GM12878 (cell line): ENCODE measurements at regions not wholly inside any gene's neighbourhood (a gene's known extent, or its start where the extent isn't known, plus 50 kb on each side); places are given as distances from the start of the nearest gene placed in this dataset.

Source experiments
- ATAC-seq: fragments of 200-7000 bp; cut with Tn5 transposase; 3 replicates; pipeline ENCODE4 v1.9.1; 2020; ENCODE audit warnings: mild to moderate bottlenecking, moderate library complexity
- BruUV-seq: library from RNA; stranded (reverse); fragments of 400-500 nt; replicated peaks from 2 replicates; lab custom pipeline; 2021; lab: Mats Ljungman, UMichigan
- CTCF ChIA-PET: fragments of 300-600 bp; sonication (Branson Sonifier 250); formaldehyde crosslinking; extraction: SDS; loops from one replicate; lab custom pipeline; 2021; ENCODE audit warnings: inconsistent platforms; lab: Yijun Ruan, JAX
- POLR2A ChIA-PET: fragments of 350-600 bp; formaldehyde crosslinking; extraction: SDS; loops from one replicate; lab custom pipeline; 2021; ENCODE audit warnings: inconsistent platforms; lab: Charles Lee
- RAD21 ChIA-PET: fragments of 300-600 bp; sonication (Branson Sonifier 250); formaldehyde crosslinking; loops from one replicate; lab custom pipeline; 2023; ENCODE audit warnings: antibody characterized with exemption; ENCODE audit not compliant: unreplicated experiment; lab: Charles Lee
- SMC1A ChIA-PET: fragments of 300-600 bp; sonication (Branson Sonifier 250); formaldehyde crosslinking; loops from one replicate; lab custom pipeline; 2023; ENCODE audit not compliant: unreplicated experiment, uncharacterized antibody; lab: Charles Lee
- DNase-seq: peaks from one replicate; pipeline ENCODE4 v3.0.0-alpha.2; 2011; ENCODE audit warnings: low read depth, low spot score
- FAIRE-seq: peaks from 3 replicates; lab custom pipeline; 2011; peaks lifted over from hg19 to GRCh38; lab: Jason Lieb, UNC
- H2AFZ ChIP-seq: 2 replicates; pipeline ENCODE4 v1.6.0; 2011; ENCODE audit warnings: low read depth, low read length, control low read depth; ENCODE audit not compliant: control insufficient read depth
- H3K27ac ChIP-seq: 2 replicates; pipeline ENCODE4 v1.5.1; 2011; ENCODE audit warnings: control low read depth; ENCODE audit not compliant: control insufficient read depth, insufficient read depth
- H3K27me3 ChIP-seq, 2 experiments: replicated peaks in 1 of 2; 2 replicates each; pipeline versions ENCODE4 v1.6.0 to v1.6.1; 2011; ENCODE audit warnings: low read length in 1 of 2; ENCODE audit not compliant: control insufficient read depth in 2 of 2, insufficient read depth in 2 of 2
- H3K36me3 ChIP-seq, 2 experiments: 2 replicates each; pipeline ENCODE4 v1.5.1; 2011; ENCODE audit warnings: low read length in 1 of 2; ENCODE audit not compliant: control insufficient read depth in 2 of 2, insufficient read depth in 2 of 2
- H3K4me1 ChIP-seq: 2 replicates; pipeline ENCODE4 v1.6.1; 2011; ENCODE audit warnings: mild to moderate bottlenecking, low read length, moderate library complexity, mixed read lengths; ENCODE audit not compliant: control insufficient read depth, insufficient read depth
- H3K4me2 ChIP-seq: 2 replicates; pipeline ENCODE4 v1.6.0; 2011; ENCODE audit warnings: control low read depth; ENCODE audit not compliant: control insufficient read depth, insufficient read depth
- H3K4me3 ChIP-seq: fragments of 200-600 bp; sonication (generic); 2 replicates; pipeline ENCODE4 v1.5.1; 2016
- H3K79me2 ChIP-seq: 2 replicates; pipeline ENCODE4 v1.6.0; 2011; ENCODE audit warnings: low read length; ENCODE audit not compliant: control insufficient read depth, insufficient read depth
- H3K9ac ChIP-seq: 2 replicates; pipeline ENCODE4 v1.8.0; 2011; ENCODE audit warnings: low read length, control low read depth, mixed read lengths; ENCODE audit not compliant: control insufficient read depth, insufficient read depth
- H3K9me3 ChIP-seq: replicated peaks from 3 replicates; pipeline ENCODE4 v1.5.1; 2011; ENCODE audit warnings: mild to moderate bottlenecking, low read length; ENCODE audit not compliant: control insufficient read depth, insufficient read depth
- H4K20me1 ChIP-seq: 2 replicates; pipeline ENCODE4 v1.6.0; 2011; ENCODE audit not compliant: control insufficient read depth, insufficient read depth
- GATAD2B ChIP-seq: fragments of 450-650 bp; conservative IDR thresholded peaks from 2 replicates; pipeline ENCODE4 v1.6.1; 2017; ENCODE audit warnings: low read depth, mild to moderate bottlenecking, moderate library complexity
- IKZF1 ChIP-seq: fragments of 450-650 bp; conservative IDR thresholded peaks from 2 replicates; pipeline ENCODE4 v1.6.1; 2017; ENCODE audit warnings: antibody characterized with exemption, mild to moderate bottlenecking
- KLF5 ChIP-seq: fragments of 450-650 bp; IDR thresholded peaks from 2 replicates; pipeline ENCODE4 v1.6.1; 2014; ENCODE audit warnings: mild to moderate bottlenecking; ENCODE audit not compliant: partially characterized antibody
- MEF2B ChIP-seq: fragments of 450-650 bp; IDR thresholded peaks from 2 replicates; pipeline ENCODE4 v1.6.1; 2018; ENCODE audit warnings: mild to moderate bottlenecking, moderate library complexity; ENCODE audit not compliant: partially characterized antibody, poor library complexity, severe bottlenecking
- WGBS: methylation state at CpG from one replicate; pipeline ENCODE4 v1.1.6; 2016; ENCODE audit warnings: low lambda C conversion rate; ENCODE audit not compliant: insufficient replicate concordance, insufficient coverage; ENCODE audit errors: missing lambda C conversion rate; 5-methylcytosine and 5-hydroxymethylcytosine counted together
- in situ Hi-C: fragments of 300-500 bp; cut with MboI; formaldehyde crosslinking; loops from 9 replicates; pipeline ENCODE4 v1.14.3; 2018; ENCODE audit warnings: mixed read lengths
- intact Hi-C: fragments of 100-400 bp; cut with micrococcal nuclease; formaldehyde crosslinking; loops from one replicate; pipeline ENCODE4 v1.14.2; 2022; ENCODE audit not compliant: unreplicated experiment
- TF ChIP-seq, protein P1 (sequence below): fragments of 450-650 bp; IDR thresholded peaks from 2 replicates; pipeline ENCODE4 v1.6.1; 2017; ENCODE audit warnings: mild to moderate bottlenecking, low read depth, inconsistent platforms; ENCODE audit not compliant: poor library complexity, severe bottlenecking
- TF ChIP-seq, protein P2 (sequence below): IDR thresholded peaks from 2 replicates; pipeline ENCODE4 v1.6.1; 2012; ENCODE audit warnings: improper control_type of control experiment, low read depth, low read length; ENCODE audit not compliant: insufficient replicate concordance
- TF ChIP-seq, protein P3 (sequence below): fragments of 450-650 bp; IDR thresholded peaks from 2 replicates; pipeline ENCODE4 v1.6.1; 2017; ENCODE audit warnings: mild to moderate bottlenecking

DNA sequence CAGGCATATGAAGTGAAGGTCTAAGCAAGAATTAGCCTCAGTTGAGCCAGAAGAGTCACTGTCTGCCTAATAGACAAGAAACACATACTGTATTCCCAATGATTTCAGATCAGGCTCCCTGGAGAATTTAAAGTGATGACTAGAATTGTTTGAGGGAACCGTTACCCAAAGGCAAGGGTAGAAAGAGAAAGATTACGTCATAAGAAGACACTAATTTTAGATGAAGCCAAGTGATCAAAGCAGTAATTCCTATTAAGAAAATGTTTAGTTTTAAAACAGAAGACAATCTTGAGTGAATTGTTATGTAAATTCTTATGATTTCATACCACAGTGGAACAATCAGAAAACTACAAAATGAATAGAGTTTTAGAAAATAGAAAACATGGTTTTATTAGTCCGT lies 194.5 kb upstream of the ARSJ start:
- CTCF ChIA-PET, result no interaction called here
- no peaks in the 10 kb centered on the region for H3K79me2 ChIP-seq

More for the DNA sequence above, 194.5 kb upstream of the ARSJ start:
- no peak overlapping the region for H2AFZ ChIP-seq
- ChIA-PET POLR2A (no interaction called here), RAD21 (no interaction called here), SMC1A (no interaction called here)
- intact Hi-C loops, result no loop called here
- BruUV-seq, result no TSS peak
- no peaks in the 10 kb centered on the region for H3K36me3 ChIP-seq
- no peaks in the 10 kb centered on the region; the same call in 2 of the 3 replicates for H3K9me3 ChIP-seq
- no peaks in the 10 kb centered on the region for H4K20me1 ChIP-seq
- no peaks in the 10 kb centered on the region for H3K4me1 ChIP-seq
- H3K4me3 ChIP-seq, result no peak overlapping the region
- FAIRE-seq, result no peak
- H3K27me3 ChIP-seq, result no peaks in the 10 kb centered on the region
- H3K27ac ChIP-seq, result no peak overlapping the region
- whole genome bisulfite sequencing, result 39% methylated on average over 3 of the region's 3 CpGs
- H3K9ac ChIP-seq, result no peak overlapping the region
- DNase-seq, result no peak
- ATAC-seq, result no peak
- no peak overlapping the region for H3K4me2 ChIP-seq
- TF ChIP-seq, protein P1, sequence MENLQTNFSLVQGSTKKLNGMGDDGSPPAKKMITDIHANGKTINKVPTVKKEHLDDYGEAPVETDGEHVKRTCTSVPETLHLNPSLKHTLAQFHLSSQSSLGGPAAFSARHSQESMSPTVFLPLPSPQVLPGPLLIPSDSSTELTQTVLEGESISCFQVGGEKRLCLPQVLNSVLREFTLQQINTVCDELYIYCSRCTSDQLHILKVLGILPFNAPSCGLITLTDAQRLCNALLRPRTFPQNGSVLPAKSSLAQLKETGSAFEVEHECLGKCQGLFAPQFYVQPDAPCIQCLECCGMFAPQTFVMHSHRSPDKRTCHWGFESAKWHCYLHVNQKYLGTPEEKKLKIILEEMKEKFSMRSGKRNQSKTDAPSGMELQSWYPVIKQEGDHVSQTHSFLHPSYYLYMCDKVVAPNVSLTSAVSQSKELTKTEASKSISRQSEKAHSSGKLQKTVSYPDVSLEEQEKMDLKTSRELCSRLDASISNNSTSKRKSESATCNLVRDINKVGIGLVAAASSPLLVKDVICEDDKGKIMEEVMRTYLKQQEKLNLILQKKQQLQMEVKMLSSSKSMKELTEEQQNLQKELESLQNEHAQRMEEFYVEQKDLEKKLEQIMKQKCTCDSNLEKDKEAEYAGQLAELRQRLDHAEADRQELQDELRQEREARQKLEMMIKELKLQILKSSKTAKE, result no peak
- TF ChIP-seq MEF2B (no peak), KLF5 (no peak), IKZF1 (no peak), GATAD2B (no peak)
- TF ChIP-seq, protein P2, sequence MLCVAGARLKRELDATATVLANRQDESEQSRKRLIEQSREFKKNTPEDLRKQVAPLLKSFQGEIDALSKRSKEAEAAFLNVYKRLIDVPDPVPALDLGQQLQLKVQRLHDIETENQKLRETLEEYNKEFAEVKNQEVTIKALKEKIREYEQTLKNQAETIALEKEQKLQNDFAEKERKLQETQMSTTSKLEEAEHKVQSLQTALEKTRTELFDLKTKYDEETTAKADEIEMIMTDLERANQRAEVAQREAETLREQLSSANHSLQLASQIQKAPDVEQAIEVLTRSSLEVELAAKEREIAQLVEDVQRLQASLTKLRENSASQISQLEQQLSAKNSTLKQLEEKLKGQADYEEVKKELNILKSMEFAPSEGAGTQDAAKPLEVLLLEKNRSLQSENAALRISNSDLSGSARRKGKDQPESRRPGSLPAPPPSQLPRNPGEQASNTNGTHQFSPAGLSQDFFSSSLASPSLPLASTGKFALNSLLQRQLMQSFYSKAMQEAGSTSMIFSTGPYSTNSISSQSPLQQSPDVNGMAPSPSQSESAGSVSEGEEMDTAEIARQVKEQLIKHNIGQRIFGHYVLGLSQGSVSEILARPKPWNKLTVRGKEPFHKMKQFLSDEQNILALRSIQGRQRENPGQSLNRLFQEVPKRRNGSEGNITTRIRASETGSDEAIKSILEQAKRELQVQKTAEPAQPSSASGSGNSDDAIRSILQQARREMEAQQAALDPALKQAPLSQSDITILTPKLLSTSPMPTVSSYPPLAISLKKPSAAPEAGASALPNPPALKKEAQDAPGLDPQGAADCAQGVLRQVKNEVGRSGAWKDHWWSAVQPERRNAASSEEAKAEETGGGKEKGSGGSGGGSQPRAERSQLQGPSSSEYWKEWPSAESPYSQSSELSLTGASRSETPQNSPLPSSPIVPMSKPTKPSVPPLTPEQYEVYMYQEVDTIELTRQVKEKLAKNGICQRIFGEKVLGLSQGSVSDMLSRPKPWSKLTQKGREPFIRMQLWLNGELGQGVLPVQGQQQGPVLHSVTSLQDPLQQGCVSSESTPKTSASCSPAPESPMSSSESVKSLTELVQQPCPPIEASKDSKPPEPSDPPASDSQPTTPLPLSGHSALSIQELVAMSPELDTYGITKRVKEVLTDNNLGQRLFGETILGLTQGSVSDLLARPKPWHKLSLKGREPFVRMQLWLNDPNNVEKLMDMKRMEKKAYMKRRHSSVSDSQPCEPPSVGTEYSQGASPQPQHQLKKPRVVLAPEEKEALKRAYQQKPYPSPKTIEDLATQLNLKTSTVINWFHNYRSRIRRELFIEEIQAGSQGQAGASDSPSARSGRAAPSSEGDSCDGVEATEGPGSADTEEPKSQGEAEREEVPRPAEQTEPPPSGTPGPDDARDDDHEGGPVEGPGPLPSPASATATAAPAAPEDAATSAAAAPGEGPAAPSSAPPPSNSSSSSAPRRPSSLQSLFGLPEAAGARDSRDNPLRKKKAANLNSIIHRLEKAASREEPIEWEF, result no peak
- TF ChIP-seq, protein P3, sequence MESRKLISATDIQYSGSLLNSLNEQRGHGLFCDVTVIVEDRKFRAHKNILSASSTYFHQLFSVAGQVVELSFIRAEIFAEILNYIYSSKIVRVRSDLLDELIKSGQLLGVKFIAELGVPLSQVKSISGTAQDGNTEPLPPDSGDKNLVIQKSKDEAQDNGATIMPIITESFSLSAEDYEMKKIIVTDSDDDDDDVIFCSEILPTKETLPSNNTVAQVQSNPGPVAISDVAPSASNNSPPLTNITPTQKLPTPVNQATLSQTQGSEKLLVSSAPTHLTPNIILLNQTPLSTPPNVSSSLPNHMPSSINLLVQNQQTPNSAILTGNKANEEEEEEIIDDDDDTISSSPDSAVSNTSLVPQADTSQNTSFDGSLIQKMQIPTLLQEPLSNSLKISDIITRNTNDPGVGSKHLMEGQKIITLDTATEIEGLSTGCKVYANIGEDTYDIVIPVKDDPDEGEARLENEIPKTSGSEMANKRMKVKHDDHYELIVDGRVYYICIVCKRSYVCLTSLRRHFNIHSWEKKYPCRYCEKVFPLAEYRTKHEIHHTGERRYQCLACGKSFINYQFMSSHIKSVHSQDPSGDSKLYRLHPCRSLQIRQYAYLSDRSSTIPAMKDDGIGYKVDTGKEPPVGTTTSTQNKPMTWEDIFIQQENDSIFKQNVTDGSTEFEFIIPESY, result no peak
- in situ Hi-C loops, result no loop called here
